H1 (cell line): ENCODE measurements at regions not wholly inside any gene's neighbourhood (a gene's known extent, or its start where the extent isn't known, plus 50 kb on each side); places are given as distances from the start of the nearest gene placed in this dataset.

ENCODE experiments used
- CEBPB ChIP-seq: IDR thresholded peaks from 2 replicates; pipeline ENCODE4 v1.6.1; 2012; ENCODE audit warnings: low read depth, low read length
- CHD2 ChIP-seq: IDR thresholded peaks from 2 replicates; pipeline ENCODE4 v1.6.1; 2012; ENCODE audit warnings: low read length, improper control_type of control experiment
- POLR2A ChIP-seq, 2 experiments: IDR thresholded peaks; 1 replicate in 1 of 2; 2 replicates in 1 of 2; pipeline ENCODE4 v1.6.1; 2011; ENCODE audit warnings: low read depth in 2 of 2, low read length in 2 of 2, mild to moderate bottlenecking in 2 of 2; ENCODE audit errors: control extremely low read depth in 1 of 2
- SP1 ChIP-seq: IDR thresholded peaks from 2 replicates; pipeline ENCODE4 v1.6.1; 2011; ENCODE audit warnings: low read depth, low read length

DNA sequence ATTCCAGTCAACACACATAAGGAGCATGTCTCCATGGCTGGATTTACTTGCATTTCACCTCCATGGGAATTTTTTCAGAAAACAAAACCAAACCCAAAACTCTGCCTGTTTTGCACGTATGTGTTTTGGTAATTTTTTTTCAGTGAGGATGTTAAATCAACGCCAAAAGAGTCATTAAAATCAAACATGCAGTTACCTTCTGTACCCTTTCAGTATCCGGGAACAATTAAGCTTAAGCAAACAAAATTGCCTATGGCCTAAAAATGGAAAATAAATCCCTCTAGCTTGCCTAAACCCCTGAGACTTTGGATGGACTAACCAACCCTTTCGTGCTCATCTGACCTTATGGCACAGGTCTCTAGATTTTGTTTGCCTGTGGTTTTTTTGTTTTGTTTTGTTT is 209.2 kb upstream of the KLF4 start (continued):
- TF ChIP-seq CEBPB (no peak), CHD2 (no peak), POLR2A (IDR thresholded peaks at IDR 0.05; ENCODE audit: control extremely low read depth in 1 of 2, low read depth in 2 of 2, low read length in 2 of 2) (no peak), SP1 (no peak)
